Neural cell (in vitro differentiated cells): ENCODE measurements at regions not wholly inside any gene's neighbourhood (a gene's known extent, or its start where the extent isn't known, plus 50 kb on each side); places are given as distances from the start of the nearest gene placed in this dataset.

Source experiments
- H2AFZ ChIP-seq: fragments of 200-600, 300-800 bp; sonication (generic), shearing (Covaris generic); 2 replicates; pipeline ENCODE4 v1.6.0; 2014; ENCODE audit warnings: low read depth, mild to moderate bottlenecking, antibody characterized with exemption, low read length, moderate library complexity
- H3F3A ChIP-seq: fragments of 200-600 bp; shearing (Covaris generic); 2 replicates; pipeline ENCODE4 v1.6.1; 2016; ENCODE audit warnings: mild to moderate bottlenecking, moderate library complexity, mixed read lengths, antibody characterized with exemption, low read length; ENCODE audit not compliant: insufficient read depth, poor library complexity, severe bottlenecking
- H3K27ac ChIP-seq: fragments of 200-600, 300-800 bp; sonication (generic), shearing (Covaris generic); 2 replicates; pipeline ENCODE4 v1.5.1; 2014; ENCODE audit warnings: mild to moderate bottlenecking, low read length, moderate library complexity
- H3K27me3 ChIP-seq: fragments of 300-800, 200-600 bp; sonication (generic), shearing (Covaris generic); 2 replicates; pipeline ENCODE4 v1.6.0; 2014; ENCODE audit warnings: mild to moderate bottlenecking, low read depth, low read length, moderate library complexity; ENCODE audit not compliant: insufficient read depth
- H3K36me3 ChIP-seq: fragments of 300-800, 200-600 bp; sonication (generic), shearing (Covaris generic); 2 replicates; pipeline ENCODE4 v1.5.1; 2014; ENCODE audit warnings: mild to moderate bottlenecking, antibody characterized with exemption, low read length, moderate library complexity; ENCODE audit not compliant: insufficient read depth
- H3K4me2 ChIP-seq: fragments of 300-800, 200-600 bp; sonication (generic), shearing (Covaris generic); 2 replicates; pipeline ENCODE4 v1.6.0; 2014; ENCODE audit warnings: mild to moderate bottlenecking, low read length
- H3K4me3 ChIP-seq: fragments of 300-800, 200-600 bp; sonication (generic), shearing (Covaris generic); 2 replicates; pipeline ENCODE4 v1.5.1; 2014; ENCODE audit warnings: mild to moderate bottlenecking, low read length, moderate library complexity
- H3K79me2 ChIP-seq: fragments of 200-600 bp; shearing (Covaris generic); replicated peaks from 2 replicates; pipeline ENCODE4 v1.6.0; 2014; ENCODE audit warnings: mild to moderate bottlenecking, low read length, moderate library complexity; ENCODE audit not compliant: insufficient read depth
- H3K9ac ChIP-seq: fragments of 300-800, 200-600 bp; sonication (generic), shearing (Covaris generic); 2 replicates; pipeline ENCODE4 v1.6.1; 2016; ENCODE audit warnings: mild to moderate bottlenecking, low read length, mixed read lengths
- H3K9me2 ChIP-seq: fragments of 200-600 bp; shearing (Covaris generic); 2 replicates; pipeline ENCODE4 v1.6.1; 2016; ENCODE audit warnings: mild to moderate bottlenecking, low read length, mixed read lengths; ENCODE audit not compliant: insufficient read depth
- H3K9me3 ChIP-seq: fragments of 200-600, 300-800 bp; sonication (generic), shearing (Covaris generic); 2 replicates; pipeline ENCODE4 v1.6.1; 2016; ENCODE audit warnings: mild to moderate bottlenecking, mixed run types, low read length, moderate library complexity, mixed read lengths
- H4K20me1 ChIP-seq: fragments of 200-600 bp; shearing (Covaris generic); 2 replicates; pipeline ENCODE4 v1.6.1; 2016; ENCODE audit warnings: mild to moderate bottlenecking, mixed run types; ENCODE audit not compliant: insufficient read depth
- EP300 ChIP-seq: fragments of 450-650 bp; conservative IDR thresholded peaks from 2 replicates; pipeline ENCODE4 v1.6.1; 2014; ENCODE audit warnings: antibody characterized with exemption, mild to moderate bottlenecking, moderate library complexity; ENCODE audit not compliant: poor library complexity, severe bottlenecking
- EZH2 ChIP-seq: fragments of 200-600, 300-800 bp; shearing (Covaris generic), sonication (generic); IDR thresholded peaks from 2 replicates; pipeline ENCODE4 v1.6.1; 2014; ENCODE audit warnings: antibody characterized with exemption, low read length, borderline replicate concordance, mild to moderate bottlenecking; ENCODE audit not compliant: insufficient read depth, poor library complexity, severe bottlenecking
- MXI1 ChIP-seq: fragments of 450-650 bp; conservative IDR thresholded peaks from 2 replicates; pipeline ENCODE4 v1.6.1; 2014; ENCODE audit warnings: antibody characterized with exemption, mild to moderate bottlenecking; ENCODE audit not compliant: poor library complexity, severe bottlenecking
- POLR2AphosphoS5 ChIP-seq: IDR thresholded peaks from 2 replicates; pipeline ENCODE4 v1.6.1; 2012
- RAD21 ChIP-seq: fragments of 450-650 bp; conservative IDR thresholded peaks from 2 replicates; pipeline ENCODE4 v1.6.1; 2014; ENCODE audit warnings: antibody characterized with exemption, mild to moderate bottlenecking, moderate library complexity
- SMC3 ChIP-seq: fragments of 450-650 bp; conservative IDR thresholded peaks from 2 replicates; pipeline ENCODE4 v1.6.1; 2014; ENCODE audit warnings: antibody characterized with exemption, mild to moderate bottlenecking, moderate library complexity; ENCODE audit not compliant: poor library complexity
- TAF1 ChIP-seq: IDR thresholded peaks from 2 replicates; pipeline ENCODE4 v1.6.1; 2012; ENCODE audit warnings: low read depth
- TF ChIP-seq, protein P1 (sequence below): IDR thresholded peaks from 2 replicates; pipeline ENCODE4 v1.6.1; 2012; ENCODE audit warnings: borderline replicate concordance
- TF ChIP-seq, protein P2 (sequence below): fragments of 450-650 bp; IDR thresholded peaks from 2 replicates; pipeline ENCODE4 v1.5.1; 2014; ENCODE audit warnings: antibody characterized with exemption, mild to moderate bottlenecking, moderate library complexity; ENCODE audit not compliant: poor library complexity, severe bottlenecking

DNA sequence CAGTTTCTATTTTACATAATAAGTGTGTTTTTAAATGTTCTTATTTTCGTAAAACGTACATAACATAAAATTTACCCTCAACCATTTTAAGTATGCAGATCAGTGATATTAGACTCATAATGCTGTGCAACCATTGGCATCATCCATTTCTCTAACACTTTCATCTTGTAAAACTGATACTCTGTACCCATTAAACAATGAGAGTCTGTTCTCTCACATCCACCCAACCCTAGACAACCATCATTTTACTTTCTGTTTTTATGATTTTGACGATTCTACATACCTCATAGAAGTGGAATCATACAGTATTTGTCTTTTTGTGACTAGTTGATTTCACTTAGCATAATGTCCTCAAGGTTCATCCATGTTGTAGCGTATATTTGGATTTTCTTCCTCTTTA lies 140.4 kb downstream of the TINAG start:
- Histone ChIP-seq H3F3A (no peaks in the 10 kb centered on the region), H3K79me2 (no peaks in the 10 kb centered on the region), H3K4me3 (no peak overlapping the region), H3K36me3 (no peaks in the 10 kb centered on the region), H3K9ac (no peak overlapping the region), H3K9me3 (no peaks in the 10 kb centered on the region), H3K27me3 (no peaks in the 10 kb centered on the region), H3K9me2 (no peaks in the 10 kb centered on the region), H2AFZ (no peak overlapping the region), H4K20me1 (no peaks in the 10 kb centered on the region), H3K4me2 (no peak overlapping the region), H3K27ac (no peak overlapping the region)
- no peak for TF ChIP-seq SMC3

DNA sequence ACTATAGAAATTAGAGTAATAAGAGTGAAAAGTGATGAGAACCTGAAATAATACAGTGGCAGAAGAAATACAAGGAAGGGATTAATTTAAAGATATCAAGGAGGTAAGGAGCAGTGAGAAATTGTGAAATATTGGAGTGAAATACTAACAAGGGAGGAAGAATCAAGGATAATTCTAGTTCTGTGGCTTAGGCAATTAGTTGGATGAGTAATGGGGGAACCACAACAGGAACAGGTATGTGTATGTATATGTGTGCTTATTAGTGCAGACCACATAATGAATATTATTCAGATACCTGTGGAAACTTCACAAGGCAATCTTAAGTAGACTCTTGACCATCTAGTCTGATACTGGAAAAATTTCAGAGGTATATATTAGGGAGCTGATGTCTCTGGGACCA lies 143.3 kb downstream of the TINAG start:
- Histone ChIP-seq H3K79me2 (no peaks in the 10 kb centered on the region), H2AFZ (no peak overlapping the region), H3K27ac (no peak overlapping the region), H4K20me1 (no peaks in the 10 kb centered on the region), H3K27me3 (no peaks in the 10 kb centered on the region), H3K4me2 (no peak overlapping the region), H3K9me3 (no peaks in the 10 kb centered on the region), H3K9ac (no peak overlapping the region), H3K9me2 (no peaks in the 10 kb centered on the region), H3K4me3 (no peak overlapping the region), H3F3A (no peaks in the 10 kb centered on the region), H3K36me3 (no peaks in the 10 kb centered on the region)
- TF ChIP-seq, protein P1, sequence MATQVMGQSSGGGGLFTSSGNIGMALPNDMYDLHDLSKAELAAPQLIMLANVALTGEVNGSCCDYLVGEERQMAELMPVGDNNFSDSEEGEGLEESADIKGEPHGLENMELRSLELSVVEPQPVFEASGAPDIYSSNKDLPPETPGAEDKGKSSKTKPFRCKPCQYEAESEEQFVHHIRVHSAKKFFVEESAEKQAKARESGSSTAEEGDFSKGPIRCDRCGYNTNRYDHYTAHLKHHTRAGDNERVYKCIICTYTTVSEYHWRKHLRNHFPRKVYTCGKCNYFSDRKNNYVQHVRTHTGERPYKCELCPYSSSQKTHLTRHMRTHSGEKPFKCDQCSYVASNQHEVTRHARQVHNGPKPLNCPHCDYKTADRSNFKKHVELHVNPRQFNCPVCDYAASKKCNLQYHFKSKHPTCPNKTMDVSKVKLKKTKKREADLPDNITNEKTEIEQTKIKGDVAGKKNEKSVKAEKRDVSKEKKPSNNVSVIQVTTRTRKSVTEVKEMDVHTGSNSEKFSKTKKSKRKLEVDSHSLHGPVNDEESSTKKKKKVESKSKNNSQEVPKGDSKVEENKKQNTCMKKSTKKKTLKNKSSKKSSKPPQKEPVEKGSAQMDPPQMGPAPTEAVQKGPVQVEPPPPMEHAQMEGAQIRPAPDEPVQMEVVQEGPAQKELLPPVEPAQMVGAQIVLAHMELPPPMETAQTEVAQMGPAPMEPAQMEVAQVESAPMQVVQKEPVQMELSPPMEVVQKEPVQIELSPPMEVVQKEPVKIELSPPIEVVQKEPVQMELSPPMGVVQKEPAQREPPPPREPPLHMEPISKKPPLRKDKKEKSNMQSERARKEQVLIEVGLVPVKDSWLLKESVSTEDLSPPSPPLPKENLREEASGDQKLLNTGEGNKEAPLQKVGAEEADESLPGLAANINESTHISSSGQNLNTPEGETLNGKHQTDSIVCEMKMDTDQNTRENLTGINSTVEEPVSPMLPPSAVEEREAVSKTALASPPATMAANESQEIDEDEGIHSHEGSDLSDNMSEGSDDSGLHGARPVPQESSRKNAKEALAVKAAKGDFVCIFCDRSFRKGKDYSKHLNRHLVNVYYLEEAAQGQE = no peak
- TF ChIP-seq POLR2AphosphoS5 (no peak), MXI1 (no peak), EP300 (no peak), TAF1 (no peak), EZH2 (no peak), SMC3 (no peak), RAD21 (no peak)
- TF ChIP-seq, protein P2, sequence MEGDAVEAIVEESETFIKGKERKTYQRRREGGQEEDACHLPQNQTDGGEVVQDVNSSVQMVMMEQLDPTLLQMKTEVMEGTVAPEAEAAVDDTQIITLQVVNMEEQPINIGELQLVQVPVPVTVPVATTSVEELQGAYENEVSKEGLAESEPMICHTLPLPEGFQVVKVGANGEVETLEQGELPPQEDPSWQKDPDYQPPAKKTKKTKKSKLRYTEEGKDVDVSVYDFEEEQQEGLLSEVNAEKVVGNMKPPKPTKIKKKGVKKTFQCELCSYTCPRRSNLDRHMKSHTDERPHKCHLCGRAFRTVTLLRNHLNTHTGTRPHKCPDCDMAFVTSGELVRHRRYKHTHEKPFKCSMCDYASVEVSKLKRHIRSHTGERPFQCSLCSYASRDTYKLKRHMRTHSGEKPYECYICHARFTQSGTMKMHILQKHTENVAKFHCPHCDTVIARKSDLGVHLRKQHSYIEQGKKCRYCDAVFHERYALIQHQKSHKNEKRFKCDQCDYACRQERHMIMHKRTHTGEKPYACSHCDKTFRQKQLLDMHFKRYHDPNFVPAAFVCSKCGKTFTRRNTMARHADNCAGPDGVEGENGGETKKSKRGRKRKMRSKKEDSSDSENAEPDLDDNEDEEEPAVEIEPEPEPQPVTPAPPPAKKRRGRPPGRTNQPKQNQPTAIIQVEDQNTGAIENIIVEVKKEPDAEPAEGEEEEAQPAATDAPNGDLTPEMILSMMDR = no peak

DNA sequence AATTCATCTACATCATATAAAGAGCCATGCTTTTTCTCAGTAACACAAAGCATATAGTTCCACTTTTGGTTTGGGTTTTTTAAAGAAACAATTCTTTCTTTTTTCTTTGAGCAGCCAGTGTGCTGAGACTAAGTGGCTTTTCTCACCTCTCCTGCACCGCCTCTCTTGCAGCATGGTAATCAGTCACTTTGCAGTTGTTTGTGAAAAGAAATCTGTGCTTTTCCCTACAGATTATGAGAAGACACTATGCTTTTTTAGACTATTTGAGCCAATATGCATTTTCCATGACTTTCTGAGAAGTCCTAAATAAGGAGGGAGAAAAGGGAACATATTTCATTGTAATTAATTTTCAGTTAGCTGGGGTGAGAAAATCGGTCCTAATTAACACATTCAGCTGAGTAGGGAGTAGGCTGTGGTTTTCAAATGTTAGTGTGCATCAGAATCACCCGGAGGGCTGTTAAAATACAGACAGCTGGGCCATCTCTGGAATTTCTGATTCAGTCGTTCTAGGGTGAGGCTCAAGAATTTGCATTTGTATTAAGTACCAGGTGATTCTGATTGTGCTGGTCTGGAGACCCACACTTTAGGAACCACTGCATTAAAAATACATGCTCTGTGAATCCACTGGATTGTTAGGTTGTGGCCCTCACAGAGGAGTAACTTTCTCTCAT lies 155.2 kb downstream of the TINAG start:
- no peak overlapping the region for H3K4me2 ChIP-seq
- H3K27me3 ChIP-seq = no peaks in the 10 kb centered on the region
- no peaks in the 10 kb centered on the region for H3K79me2 ChIP-seq
- no peak overlapping the region for H3K27ac ChIP-seq
- no peak overlapping the region for H3K4me3 ChIP-seq
- TF ChIP-seq MXI1 (no peak), RAD21 (no peak), SMC3 (no peak), EP300 (no peak), POLR2AphosphoS5 (no peak), EZH2 (no peak)
- TF ChIP-seq, protein P1 = no peak
- TF ChIP-seq, protein P2 = no peak
- H3K9me2 ChIP-seq = no peaks in the 10 kb centered on the region
- no peak overlapping the region for H2AFZ ChIP-seq
- H3K9ac ChIP-seq = no peak overlapping the region
- H3K36me3 ChIP-seq = no peaks in the 10 kb centered on the region
- H3F3A ChIP-seq = no peaks in the 10 kb centered on the region
- H3K9me3 ChIP-seq = no peaks in the 10 kb centered on the region
- no peaks in the 10 kb centered on the region for H4K20me1 ChIP-seq
